Neural cell (in vitro differentiated cells): ENCODE measurements at regions not wholly inside any gene's neighbourhood (a gene's known extent, or its start where the extent isn't known, plus 50 kb on each side); places are given as distances from the start of the nearest gene placed in this dataset.

Source experiments
- H2AFZ ChIP-seq: fragments of 200-600, 300-800 bp; sonication (generic), shearing (Covaris generic); 2 replicates; pipeline ENCODE4 v1.6.0; 2014; ENCODE audit warnings: low read depth, mild to moderate bottlenecking, antibody characterized with exemption, low read length, moderate library complexity
- H3F3A ChIP-seq: fragments of 200-600 bp; shearing (Covaris generic); 2 replicates; pipeline ENCODE4 v1.6.1; 2016; ENCODE audit warnings: mild to moderate bottlenecking, moderate library complexity, mixed read lengths, antibody characterized with exemption, low read length; ENCODE audit not compliant: insufficient read depth, poor library complexity, severe bottlenecking
- H3K27ac ChIP-seq: fragments of 200-600, 300-800 bp; sonication (generic), shearing (Covaris generic); 2 replicates; pipeline ENCODE4 v1.5.1; 2014; ENCODE audit warnings: mild to moderate bottlenecking, low read length, moderate library complexity
- H3K27me3 ChIP-seq: fragments of 300-800, 200-600 bp; sonication (generic), shearing (Covaris generic); 2 replicates; pipeline ENCODE4 v1.6.0; 2014; ENCODE audit warnings: mild to moderate bottlenecking, low read depth, low read length, moderate library complexity; ENCODE audit not compliant: insufficient read depth
- H3K36me3 ChIP-seq: fragments of 300-800, 200-600 bp; sonication (generic), shearing (Covaris generic); 2 replicates; pipeline ENCODE4 v1.5.1; 2014; ENCODE audit warnings: mild to moderate bottlenecking, antibody characterized with exemption, low read length, moderate library complexity; ENCODE audit not compliant: insufficient read depth
- H3K4me2 ChIP-seq: fragments of 300-800, 200-600 bp; sonication (generic), shearing (Covaris generic); 2 replicates; pipeline ENCODE4 v1.6.0; 2014; ENCODE audit warnings: mild to moderate bottlenecking, low read length
- H3K4me3 ChIP-seq: fragments of 300-800, 200-600 bp; sonication (generic), shearing (Covaris generic); 2 replicates; pipeline ENCODE4 v1.5.1; 2014; ENCODE audit warnings: mild to moderate bottlenecking, low read length, moderate library complexity
- H3K79me2 ChIP-seq: fragments of 200-600 bp; shearing (Covaris generic); replicated peaks from 2 replicates; pipeline ENCODE4 v1.6.0; 2014; ENCODE audit warnings: mild to moderate bottlenecking, low read length, moderate library complexity; ENCODE audit not compliant: insufficient read depth
- H3K9ac ChIP-seq: fragments of 300-800, 200-600 bp; sonication (generic), shearing (Covaris generic); 2 replicates; pipeline ENCODE4 v1.6.1; 2016; ENCODE audit warnings: mild to moderate bottlenecking, low read length, mixed read lengths
- H3K9me2 ChIP-seq: fragments of 200-600 bp; shearing (Covaris generic); 2 replicates; pipeline ENCODE4 v1.6.1; 2016; ENCODE audit warnings: mild to moderate bottlenecking, low read length, mixed read lengths; ENCODE audit not compliant: insufficient read depth
- H3K9me3 ChIP-seq: fragments of 200-600, 300-800 bp; sonication (generic), shearing (Covaris generic); 2 replicates; pipeline ENCODE4 v1.6.1; 2016; ENCODE audit warnings: mild to moderate bottlenecking, mixed run types, low read length, moderate library complexity, mixed read lengths
- H4K20me1 ChIP-seq: fragments of 200-600 bp; shearing (Covaris generic); 2 replicates; pipeline ENCODE4 v1.6.1; 2016; ENCODE audit warnings: mild to moderate bottlenecking, mixed run types; ENCODE audit not compliant: insufficient read depth
- EP300 ChIP-seq: fragments of 450-650 bp; conservative IDR thresholded peaks from 2 replicates; pipeline ENCODE4 v1.6.1; 2014; ENCODE audit warnings: antibody characterized with exemption, mild to moderate bottlenecking, moderate library complexity; ENCODE audit not compliant: poor library complexity, severe bottlenecking
- EZH2 ChIP-seq: fragments of 200-600, 300-800 bp; shearing (Covaris generic), sonication (generic); IDR thresholded peaks from 2 replicates; pipeline ENCODE4 v1.6.1; 2014; ENCODE audit warnings: antibody characterized with exemption, low read length, borderline replicate concordance, mild to moderate bottlenecking; ENCODE audit not compliant: insufficient read depth, poor library complexity, severe bottlenecking
- MXI1 ChIP-seq: fragments of 450-650 bp; conservative IDR thresholded peaks from 2 replicates; pipeline ENCODE4 v1.6.1; 2014; ENCODE audit warnings: antibody characterized with exemption, mild to moderate bottlenecking; ENCODE audit not compliant: poor library complexity, severe bottlenecking
- POLR2AphosphoS5 ChIP-seq: IDR thresholded peaks from 2 replicates; pipeline ENCODE4 v1.6.1; 2012
- RAD21 ChIP-seq: fragments of 450-650 bp; conservative IDR thresholded peaks from 2 replicates; pipeline ENCODE4 v1.6.1; 2014; ENCODE audit warnings: antibody characterized with exemption, mild to moderate bottlenecking, moderate library complexity
- SMC3 ChIP-seq: fragments of 450-650 bp; conservative IDR thresholded peaks from 2 replicates; pipeline ENCODE4 v1.6.1; 2014; ENCODE audit warnings: antibody characterized with exemption, mild to moderate bottlenecking, moderate library complexity; ENCODE audit not compliant: poor library complexity
- TAF1 ChIP-seq: IDR thresholded peaks from 2 replicates; pipeline ENCODE4 v1.6.1; 2012; ENCODE audit warnings: low read depth
- TF ChIP-seq, protein P1 (sequence below): IDR thresholded peaks from 2 replicates; pipeline ENCODE4 v1.6.1; 2012; ENCODE audit warnings: borderline replicate concordance
- TF ChIP-seq, protein P2 (sequence below): fragments of 450-650 bp; IDR thresholded peaks from 2 replicates; pipeline ENCODE4 v1.5.1; 2014; ENCODE audit warnings: antibody characterized with exemption, mild to moderate bottlenecking, moderate library complexity; ENCODE audit not compliant: poor library complexity, severe bottlenecking

DNA sequence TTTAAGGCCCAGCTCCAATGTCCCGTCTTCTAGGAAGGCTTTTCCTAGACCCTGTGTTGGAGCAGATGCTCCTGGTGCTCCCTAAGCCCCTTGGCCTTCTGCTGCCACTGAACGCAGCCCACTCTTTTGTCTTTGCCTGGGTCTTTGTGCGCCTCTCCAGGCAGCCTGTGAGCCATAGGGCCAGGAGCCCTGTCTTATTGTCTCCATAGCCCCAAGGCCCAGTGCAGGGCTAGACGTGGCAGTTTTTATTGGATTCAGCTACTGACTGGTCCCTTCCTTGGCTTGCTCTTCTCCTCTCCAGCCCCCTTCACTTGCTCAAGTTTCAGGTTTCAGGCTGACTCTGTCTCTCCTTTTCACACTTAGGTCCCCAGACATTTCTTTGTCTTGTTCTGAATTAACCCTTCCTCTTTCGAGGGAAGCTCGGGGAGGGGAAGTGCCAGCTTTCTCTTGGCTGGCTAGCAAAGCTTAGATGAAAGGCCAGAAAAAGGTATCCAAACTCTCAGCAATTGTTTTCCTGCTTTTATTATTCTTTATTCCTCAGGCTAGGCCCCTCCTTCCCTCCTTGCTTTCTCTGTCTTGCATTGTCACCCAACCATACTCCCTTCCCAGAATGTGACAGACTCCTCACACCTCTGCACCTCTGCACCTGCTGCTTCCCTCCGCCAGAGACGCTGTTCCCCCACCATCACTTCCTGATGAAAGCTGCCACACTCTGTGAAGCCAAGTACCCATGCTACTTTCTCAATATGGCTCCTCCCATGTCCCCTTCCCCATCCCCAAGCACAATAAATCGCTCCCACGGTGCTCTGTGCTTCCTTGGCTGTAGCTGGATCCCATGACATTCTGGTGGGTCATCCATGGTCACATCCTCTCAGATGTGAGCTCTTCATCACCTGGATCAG lies 101.6 kb upstream of the CPEB4 start (continued):
- no peak for TF ChIP-seq EZH2

DNA sequence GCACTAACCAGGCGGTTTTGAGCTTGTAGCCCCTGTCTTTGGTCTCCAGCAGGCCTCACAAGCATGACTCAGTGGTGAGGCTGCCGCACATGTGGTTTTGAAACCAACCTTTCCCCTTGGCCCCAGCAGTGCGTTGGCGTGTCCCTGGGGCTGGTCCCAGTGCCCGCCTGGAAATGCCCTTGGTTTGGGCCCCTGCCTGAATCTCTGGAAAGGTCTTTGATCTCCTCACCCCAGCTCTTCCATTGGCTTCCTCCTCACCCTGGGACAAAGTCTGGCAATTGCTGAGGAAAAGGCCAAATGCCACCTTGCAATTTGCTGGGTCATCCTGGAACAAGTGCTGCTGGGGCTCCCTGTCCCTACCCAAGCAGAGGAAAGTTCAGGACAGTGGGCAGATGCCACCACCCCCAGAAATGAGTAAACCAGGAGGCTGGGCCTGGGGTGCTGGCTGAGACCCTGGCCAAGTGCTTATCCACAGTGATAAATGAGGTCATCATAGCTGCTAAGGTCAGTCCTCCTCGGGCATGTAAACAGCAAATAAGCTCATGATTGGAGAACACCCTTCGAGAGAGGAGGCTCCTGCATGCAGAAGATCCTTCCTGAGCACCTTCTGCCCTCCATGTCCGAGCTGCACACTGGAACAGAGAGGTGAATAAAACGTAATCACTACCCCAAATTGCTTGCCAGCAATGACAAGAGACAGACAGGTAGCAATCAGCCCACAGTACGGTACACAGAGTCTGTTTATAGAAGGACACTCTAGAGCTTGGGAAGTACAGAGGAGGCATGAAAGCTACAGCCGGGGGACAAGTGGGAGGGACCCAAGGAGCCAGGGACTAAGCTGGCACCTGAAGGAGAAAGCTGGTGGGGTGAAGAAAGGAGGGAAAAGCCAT lies 98.9 kb upstream of the CPEB4 start:
- Histone ChIP-seq H3K27me3 (no peaks in the 10 kb centered on the region), H3K9ac (no peak overlapping the region), H3K4me3 (no peak overlapping the region), H2AFZ (no peak overlapping the region), H3K27ac (no peak overlapping the region), H4K20me1 (no peaks in the 10 kb centered on the region), H3K9me2 (no peaks in the 10 kb centered on the region), H3K79me2 (no peaks in the 10 kb centered on the region), H3K9me3 (no peaks in the 10 kb centered on the region), H3K4me2 (no peak overlapping the region), H3F3A (no peaks in the 10 kb centered on the region), H3K36me3 (no peaks in the 10 kb centered on the region)
- TF ChIP-seq EP300 (no peak), POLR2AphosphoS5 (no peak), TAF1 (no peak), MXI1 (no peak), EZH2 (no peak), RAD21 (no peak), SMC3 (no peak)
- TF ChIP-seq, protein P1, sequence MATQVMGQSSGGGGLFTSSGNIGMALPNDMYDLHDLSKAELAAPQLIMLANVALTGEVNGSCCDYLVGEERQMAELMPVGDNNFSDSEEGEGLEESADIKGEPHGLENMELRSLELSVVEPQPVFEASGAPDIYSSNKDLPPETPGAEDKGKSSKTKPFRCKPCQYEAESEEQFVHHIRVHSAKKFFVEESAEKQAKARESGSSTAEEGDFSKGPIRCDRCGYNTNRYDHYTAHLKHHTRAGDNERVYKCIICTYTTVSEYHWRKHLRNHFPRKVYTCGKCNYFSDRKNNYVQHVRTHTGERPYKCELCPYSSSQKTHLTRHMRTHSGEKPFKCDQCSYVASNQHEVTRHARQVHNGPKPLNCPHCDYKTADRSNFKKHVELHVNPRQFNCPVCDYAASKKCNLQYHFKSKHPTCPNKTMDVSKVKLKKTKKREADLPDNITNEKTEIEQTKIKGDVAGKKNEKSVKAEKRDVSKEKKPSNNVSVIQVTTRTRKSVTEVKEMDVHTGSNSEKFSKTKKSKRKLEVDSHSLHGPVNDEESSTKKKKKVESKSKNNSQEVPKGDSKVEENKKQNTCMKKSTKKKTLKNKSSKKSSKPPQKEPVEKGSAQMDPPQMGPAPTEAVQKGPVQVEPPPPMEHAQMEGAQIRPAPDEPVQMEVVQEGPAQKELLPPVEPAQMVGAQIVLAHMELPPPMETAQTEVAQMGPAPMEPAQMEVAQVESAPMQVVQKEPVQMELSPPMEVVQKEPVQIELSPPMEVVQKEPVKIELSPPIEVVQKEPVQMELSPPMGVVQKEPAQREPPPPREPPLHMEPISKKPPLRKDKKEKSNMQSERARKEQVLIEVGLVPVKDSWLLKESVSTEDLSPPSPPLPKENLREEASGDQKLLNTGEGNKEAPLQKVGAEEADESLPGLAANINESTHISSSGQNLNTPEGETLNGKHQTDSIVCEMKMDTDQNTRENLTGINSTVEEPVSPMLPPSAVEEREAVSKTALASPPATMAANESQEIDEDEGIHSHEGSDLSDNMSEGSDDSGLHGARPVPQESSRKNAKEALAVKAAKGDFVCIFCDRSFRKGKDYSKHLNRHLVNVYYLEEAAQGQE = no peak
- TF ChIP-seq, protein P2, sequence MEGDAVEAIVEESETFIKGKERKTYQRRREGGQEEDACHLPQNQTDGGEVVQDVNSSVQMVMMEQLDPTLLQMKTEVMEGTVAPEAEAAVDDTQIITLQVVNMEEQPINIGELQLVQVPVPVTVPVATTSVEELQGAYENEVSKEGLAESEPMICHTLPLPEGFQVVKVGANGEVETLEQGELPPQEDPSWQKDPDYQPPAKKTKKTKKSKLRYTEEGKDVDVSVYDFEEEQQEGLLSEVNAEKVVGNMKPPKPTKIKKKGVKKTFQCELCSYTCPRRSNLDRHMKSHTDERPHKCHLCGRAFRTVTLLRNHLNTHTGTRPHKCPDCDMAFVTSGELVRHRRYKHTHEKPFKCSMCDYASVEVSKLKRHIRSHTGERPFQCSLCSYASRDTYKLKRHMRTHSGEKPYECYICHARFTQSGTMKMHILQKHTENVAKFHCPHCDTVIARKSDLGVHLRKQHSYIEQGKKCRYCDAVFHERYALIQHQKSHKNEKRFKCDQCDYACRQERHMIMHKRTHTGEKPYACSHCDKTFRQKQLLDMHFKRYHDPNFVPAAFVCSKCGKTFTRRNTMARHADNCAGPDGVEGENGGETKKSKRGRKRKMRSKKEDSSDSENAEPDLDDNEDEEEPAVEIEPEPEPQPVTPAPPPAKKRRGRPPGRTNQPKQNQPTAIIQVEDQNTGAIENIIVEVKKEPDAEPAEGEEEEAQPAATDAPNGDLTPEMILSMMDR = no peak
